ENCODE measurements at regions not wholly inside any gene's neighbourhood (a gene's known extent, or its start where the extent isn't known, plus 50 kb on each side); places are given as distances from the start of the nearest gene placed in this dataset.
"Not testable (repeated sequence)": the region's sequence is repeated elsewhere in the genome, so short reads cannot be mapped to it uniquely, and the experiment has no call there.

DNA sequence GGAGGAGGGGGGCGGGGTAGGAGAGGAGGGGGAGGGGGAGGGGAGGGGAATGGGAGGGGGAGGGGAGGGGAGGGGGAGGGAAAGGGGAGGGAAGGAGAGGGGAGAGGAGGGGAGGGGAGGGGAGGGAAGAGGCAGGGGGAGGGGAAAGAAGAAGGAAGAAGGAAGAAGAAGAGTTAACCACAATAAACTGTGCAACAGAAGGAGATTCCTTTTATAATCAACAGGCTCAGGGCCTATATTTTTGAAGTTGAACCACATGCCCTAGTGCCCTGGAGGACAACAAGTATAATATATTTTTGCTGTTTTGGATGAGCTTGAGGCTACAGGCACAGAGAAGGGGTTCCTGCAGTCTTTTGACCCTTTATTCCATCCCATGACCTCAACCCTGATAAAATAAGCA lies 228.2 kb upstream of the IRF2BP2 start:
- no peak for DNase-seq

DNA sequence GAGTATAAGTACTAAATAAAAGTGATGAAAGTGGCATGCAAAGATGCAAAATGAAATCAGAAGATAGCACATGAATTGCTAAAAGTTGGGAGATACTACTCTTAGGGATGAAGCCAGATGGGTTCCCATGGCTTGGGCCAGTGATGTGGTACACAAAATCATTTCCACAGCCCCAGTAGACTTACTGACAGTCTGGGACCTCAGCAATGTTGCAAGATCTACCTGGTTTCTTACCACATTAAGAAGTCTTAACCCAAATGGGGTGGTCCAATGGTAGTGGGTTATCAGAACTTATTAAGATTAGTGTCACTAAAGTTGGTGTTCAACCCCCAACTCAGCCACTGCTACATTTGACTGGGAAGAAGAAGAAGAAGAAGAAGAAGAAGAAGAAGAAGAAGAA lies 227.7 kb upstream of the IRF2BP2 start:
- no peak for DNase-seq

DNA sequence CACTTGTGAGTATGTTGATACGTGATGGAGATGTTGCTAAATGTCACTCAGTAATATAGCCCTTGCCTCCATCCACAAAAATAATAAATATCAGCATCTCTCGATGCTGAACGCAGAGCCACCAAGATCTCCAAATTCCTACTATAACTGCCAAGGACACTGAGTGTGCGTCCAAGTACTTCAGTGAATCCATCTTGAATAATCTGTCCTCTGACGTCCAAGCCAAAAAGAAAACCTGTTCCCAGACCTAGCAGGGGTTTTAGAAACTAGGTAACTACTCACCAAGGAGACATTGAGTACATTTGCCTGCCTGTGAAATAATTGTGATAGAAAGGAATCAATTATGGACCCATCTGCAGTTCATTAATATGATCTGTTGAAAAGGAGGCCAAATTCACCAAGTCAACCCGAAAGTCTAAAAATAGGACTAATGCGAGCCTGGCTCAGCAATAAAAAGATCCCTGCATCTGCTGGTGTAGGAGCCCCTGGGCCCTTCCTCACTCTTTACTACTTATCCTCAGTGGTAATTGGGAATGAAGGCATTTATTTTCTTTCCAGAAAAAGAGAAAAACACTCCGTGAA lies 226.9 kb upstream of the IRF2BP2 start:
- DNase-seq, result no peak

DNA sequence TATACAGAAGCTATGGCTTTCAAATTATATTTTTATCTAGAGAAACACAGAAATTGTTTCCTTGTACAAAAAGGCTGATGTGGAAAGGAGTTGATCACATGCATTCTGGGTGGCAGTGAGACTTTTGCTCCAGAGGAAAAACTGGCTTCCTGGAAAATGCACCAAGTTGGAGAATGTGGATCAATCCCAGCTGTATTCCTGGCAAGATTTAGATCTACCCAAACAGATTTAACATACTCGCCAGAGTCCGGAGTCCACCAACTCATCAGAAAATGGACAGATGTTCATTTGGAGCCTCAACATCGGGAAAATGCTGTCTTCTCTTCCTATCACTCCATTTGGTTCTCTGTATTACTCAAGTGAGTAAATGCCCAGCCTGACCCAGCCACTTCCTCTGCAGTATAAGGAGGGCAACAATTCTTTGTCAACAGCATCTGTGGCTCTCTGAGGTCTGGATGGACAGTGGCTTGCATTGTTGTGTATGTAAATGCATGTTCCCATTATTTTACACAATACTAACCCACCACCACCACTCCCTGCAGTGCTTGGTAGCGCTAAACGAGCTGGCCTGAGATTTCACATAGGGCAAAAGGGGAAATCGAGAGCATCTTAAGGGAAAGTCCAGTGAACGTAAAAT lies 226.2 kb upstream of the IRF2BP2 start:
- no peak for DNase-seq

DNA sequence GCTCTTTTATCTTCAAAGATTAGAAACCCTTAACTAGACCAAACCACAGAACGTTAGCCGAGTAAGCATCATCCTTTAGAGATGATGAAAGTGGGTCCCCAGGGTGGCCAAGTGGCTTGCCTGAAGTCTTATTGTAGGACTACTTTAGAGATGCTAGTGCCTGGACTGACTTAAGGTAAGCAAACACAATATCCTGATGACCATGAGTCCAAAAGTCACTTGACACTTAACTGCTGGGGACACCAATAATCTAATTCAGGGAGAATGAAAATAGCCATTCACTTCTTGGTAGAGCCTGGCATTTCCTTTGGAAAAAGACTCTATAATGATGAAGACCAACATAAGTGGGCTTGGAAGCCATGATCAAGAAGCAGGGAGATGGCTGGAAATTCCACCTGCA lies 225.3 kb upstream of the IRF2BP2 start:
- no peak for DNase-seq

GRCh38 chr1:234833646-234834045 lies 223.7 kb upstream of the IRF2BP2 start:
- DNase-seq, result no peak

- no peak for DNase-seq
Observed at GRCh38 chr1:234833118-234833517, 223.1 kb upstream of the IRF2BP2 start.

DNA sequence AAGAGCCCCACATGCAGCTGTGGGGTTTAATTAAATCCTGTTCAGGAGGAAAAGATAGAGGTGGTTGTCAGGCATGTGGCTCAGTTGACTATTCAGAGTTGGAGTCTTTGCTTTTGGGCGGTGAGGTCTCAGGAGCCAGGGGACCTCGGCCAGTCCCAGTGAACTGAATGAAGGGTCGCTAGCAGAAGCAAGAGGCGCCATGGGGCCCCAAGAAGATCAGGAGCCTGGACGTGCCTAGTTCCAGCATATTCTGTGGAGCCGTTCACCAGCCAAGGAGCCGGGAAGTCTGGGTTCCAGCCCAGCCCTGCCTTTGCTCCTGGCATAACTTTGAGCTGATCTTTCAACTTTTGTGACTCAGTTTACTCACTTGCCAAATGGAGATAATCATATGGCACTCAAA lies 217.7 kb upstream of the IRF2BP2 start:
- no peak for DNase-seq

GRCh38 chr1:234827181-234827580 lies 217.2 kb upstream of the IRF2BP2 start:
- no peak for DNase-seq

GRCh38 chr1:234826352-234826751 lies 216.4 kb upstream of the IRF2BP2 start:
- no peak for DNase-seq

DNA sequence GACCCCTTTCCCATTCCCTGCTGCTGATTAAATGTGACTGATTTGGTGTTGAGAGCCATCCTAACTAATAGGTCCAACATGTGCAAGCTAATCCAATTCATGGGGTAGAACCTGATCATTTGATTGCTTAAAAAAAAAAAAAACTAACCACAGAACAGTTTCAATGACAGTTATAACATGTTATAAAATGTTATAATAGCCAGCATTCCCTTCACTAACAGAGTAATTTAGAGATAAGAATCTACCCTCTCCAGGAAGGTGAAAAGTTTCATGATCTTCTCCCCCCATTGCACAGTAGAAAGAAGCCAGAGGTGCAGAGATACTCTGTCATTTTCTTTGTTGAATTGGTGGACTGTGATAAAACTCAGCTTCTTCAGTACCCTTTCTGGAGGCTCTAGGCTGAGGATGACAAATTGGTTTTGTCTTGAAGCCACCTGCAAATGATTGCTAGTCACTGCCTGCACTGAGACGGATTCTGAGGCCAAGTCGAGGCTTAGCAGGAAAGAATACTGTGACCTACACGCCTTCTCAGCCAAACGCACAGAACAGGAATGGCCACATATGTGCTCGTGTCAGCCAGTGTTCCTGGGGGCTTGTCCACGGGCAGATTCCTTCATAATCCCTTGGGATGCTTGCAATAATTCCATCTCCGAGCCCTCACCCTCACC lies 215.7 kb upstream of the IRF2BP2 start:
- no peak for DNase-seq

DNA sequence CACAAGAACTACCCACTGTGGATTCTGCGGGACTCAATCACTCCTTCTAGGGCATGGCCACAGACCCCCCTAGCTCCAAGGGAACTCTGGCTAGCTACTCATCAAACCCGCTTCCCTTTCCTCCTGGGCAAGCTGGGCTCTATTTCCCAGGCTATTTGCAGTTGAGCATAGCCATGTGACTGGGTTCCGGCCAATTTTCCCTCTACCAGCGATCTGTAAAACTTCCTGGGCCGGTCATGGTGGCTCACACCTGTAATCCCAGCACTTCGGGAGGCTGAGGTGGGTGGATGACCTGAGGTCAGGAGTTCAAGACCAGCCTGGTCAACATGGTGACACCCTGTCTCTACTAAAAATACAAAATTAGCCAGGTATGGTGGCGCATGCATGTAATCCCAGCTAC lies 214.9 kb upstream of the IRF2BP2 start:
- DNase-seq, result not testable (repeated sequence)

DNA sequence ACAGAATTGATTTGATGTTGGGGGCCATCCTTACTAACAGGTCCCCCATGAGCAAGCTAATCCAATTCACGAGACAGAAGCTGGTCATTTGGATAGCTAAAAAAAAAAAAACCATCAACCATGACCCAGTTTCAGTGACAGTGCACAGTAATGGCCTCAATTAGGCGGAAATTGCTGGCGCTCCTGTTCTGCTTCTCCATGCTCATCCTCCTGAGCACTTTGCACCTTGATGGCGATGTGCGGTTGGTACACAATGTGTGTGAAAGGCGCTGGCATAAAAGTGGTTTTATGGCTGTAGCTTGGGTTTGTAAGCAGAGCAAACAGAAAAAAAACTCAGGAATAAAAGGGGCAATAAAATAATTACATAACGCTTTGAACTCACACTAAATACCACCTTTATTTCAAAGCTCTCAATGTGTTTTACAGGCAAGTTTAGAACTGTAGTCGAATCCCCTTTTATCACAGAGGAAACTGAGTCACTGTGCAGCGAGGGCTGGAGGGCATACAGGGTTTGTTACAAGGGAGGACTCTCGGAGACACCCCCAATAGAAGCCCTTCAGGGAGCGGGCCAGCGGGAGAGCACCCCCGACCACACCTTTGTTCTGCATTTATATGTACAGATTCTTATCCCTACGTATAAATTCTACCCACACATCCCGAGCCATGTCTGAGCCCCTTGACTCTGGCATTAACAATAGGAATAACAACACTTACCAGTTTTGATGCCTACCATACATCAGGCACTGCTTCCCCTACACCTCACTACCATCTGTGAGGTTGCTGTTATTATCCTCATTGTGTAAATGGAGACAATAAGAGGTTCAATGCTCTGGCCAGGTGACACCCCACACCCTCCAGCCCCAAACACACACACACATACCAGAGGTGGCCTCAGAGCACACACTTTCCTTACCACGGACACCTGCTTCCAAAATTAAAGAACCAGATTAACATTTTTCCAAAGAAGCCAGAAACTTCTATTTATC lies 213.5 kb upstream of the IRF2BP2 start:
- DNase-seq, result no peak

DNA sequence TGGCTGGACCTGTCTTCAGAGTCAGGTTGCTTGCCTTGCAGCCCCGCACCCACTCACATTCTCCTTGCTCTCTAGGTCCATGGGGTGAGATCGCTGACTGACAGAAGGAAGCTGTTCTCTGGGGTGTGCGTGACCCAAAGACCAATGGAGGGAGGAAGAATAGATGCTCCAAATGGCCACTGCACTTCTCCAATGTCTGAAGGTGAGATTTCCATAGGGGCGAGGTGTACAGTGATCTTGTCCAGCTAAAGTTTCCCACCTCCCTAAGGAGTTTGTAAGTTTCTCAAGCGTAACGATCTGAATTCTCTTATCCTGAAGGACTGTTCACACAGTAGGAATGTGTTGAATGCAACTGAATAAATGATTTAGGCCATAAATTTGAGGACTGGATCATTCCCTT lies 211.9 kb upstream of the IRF2BP2 start:
- DNase-seq, result no peak

DNA sequence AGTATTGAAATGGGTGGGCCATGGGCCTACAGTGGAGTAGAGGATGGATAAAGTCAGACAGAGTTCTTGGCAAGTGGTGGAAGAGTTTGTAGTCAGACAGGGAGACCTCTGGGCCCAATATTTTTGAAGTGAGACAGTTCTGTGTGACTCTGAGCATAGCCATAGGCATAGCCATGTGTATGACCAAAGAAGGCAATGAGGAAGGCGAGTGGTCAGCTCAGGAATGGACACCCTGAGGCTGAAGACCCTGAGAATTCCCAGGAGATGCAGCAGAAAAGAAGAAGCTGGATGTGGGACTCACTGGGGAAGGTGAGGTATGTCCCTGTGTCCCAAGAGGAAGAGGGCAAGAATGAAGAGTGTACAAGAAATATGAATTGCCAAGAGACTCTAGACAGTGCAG lies 210.6 kb upstream of the IRF2BP2 start:
- no peak for DNase-seq

DNA sequence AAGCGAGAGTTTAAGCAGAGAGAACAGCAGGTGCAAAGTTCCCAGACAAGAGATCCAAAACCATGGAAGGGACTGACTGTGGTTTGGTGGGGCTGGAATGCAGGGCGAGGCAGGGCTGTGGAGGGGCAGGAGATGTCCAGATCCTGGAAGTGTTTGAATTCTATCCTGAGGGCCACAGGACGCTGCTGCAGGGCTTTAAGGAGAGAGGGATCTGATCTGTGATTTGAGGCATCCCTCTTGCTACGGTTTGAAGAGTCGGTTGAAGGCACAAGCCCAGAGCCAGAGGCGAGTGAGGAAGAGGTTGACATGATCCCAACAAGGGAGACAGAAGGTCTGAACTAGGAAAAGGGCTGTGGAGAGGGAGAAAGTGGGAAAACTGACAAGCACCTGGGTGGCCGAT lies 209.9 kb upstream of the IRF2BP2 start:
- DNase-seq, result not testable (repeated sequence)

- not testable (repeated sequence) for DNase-seq
Observed at GRCh38 chr1:234818040-234818387, 208.0 kb upstream of the IRF2BP2 start.

DNA sequence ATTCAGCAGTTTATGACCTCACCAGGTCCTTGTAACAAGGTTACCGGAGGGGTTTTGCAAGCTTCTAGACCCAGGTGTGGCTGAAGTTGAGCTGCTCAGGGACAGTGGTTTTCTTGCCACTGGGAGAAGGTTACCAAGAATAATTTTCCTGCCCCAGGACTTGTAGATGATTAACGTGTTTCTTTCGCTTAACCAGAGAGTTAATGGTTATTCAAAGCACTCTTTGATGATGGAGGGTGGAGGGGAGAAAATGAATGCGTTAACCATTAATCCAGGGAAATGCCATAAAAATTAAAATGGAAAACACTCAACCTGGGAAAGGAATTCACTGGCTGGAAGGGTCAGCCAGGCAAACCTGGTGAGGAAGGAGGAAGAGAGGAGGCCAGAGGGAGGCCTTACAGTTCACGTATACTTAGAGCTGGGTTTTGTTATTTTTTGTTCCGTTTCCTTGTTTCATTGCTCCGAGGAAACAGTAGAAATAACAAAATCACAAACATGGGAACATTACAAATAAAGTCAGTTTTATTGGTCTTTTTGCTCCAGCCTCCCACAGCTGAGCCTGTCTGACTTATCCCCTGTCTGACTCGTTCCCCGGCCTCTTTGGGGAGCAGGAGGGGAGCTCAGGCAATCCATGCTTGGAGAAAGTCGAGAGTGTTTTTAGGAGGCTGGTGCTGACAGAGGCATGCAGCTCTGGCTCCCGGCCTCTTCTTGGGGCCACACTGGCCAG lies 207.5 kb upstream of the IRF2BP2 start:
- not testable (repeated sequence) for DNase-seq

DNA sequence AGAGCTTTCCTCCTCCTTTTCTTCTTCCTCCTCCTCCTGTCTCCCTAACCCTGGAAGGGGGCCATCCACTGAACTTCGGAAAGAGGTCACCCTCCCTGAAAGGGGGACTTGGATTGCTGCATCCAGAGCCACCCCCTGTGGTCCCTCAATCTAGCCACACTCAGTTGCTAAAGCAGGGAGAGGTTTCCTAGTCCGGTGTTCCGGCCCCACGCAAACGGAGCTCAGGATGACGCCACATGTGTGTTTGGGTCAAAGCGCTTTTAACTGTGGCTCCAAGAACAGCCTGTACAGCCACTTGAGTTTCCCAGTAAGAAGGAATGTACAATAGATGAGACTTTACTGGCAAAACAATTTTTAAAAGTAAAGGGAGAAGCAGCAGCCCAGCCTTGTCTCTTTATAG lies 206.9 kb upstream of the IRF2BP2 start:
- DNase-seq, result not testable (repeated sequence)

DNA sequence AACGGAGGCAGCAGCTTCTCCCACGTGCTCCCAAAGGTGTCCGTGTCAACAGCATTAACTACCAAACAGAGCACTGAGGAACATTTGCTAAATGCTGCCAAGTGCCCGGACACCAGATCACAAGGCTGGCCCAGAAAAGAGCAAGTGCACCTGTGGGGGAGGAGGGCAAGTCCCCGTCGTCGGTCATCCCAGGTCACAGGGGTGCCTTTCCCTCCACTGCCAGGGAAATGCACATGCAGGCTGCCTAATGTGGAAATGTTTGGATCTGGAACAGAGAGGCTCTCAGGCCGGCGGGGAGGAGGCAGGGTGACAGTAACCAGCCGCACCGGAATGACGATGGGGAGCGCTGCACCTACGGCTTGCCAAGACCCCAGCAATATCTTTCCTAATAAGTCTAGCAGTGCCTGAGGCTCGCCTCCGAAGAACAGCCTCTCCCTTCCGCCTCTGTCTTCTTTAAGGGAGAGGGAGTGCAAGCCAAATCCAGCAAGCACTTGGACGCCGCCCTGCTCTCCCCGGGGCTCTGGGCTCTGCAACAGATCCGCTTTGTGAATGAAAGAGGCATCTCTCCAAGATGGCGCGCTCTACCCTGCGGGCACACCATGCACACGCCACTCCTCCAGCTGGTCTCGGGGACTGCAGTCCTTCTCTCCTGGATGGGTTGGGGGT lies 206.3 kb upstream of the IRF2BP2 start:
- DNase-seq, result not testable (repeated sequence)

GRCh38 chr1:234815295-234815815 lies 205.4 kb upstream of the IRF2BP2 start:
- not testable (repeated sequence) for DNase-seq

GRCh38 chr1:234814235-234814634 lies 204.3 kb upstream of the IRF2BP2 start:
- not testable (repeated sequence) for DNase-seq
